ENCODE measurements at regions not wholly inside any gene's neighbourhood (a gene's known extent, or its start where the extent isn't known, plus 50 kb on each side); places are given as distances from the start of the nearest gene placed in this dataset.

DNA sequence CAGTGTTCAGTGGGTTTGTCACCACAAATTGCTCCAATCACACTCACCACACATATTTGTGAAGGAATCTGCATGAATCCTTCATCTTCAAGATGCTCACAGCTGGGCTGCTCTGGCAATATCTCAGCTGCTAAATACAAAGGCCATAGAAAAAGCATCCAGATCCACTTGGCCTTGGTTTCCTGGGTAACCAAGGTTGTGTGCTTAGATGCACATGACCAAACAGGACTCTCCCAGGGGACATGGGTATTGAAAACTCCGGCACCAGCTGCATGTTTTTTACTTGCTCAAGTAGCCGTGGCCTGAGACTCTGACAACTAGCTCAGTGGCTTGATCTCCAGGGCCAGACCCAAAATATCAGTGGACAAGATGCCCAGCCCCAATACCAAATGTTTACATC is 131.3 kb downstream of the CBLN1 start:
- TF ChIP-seq, protein P1, sequence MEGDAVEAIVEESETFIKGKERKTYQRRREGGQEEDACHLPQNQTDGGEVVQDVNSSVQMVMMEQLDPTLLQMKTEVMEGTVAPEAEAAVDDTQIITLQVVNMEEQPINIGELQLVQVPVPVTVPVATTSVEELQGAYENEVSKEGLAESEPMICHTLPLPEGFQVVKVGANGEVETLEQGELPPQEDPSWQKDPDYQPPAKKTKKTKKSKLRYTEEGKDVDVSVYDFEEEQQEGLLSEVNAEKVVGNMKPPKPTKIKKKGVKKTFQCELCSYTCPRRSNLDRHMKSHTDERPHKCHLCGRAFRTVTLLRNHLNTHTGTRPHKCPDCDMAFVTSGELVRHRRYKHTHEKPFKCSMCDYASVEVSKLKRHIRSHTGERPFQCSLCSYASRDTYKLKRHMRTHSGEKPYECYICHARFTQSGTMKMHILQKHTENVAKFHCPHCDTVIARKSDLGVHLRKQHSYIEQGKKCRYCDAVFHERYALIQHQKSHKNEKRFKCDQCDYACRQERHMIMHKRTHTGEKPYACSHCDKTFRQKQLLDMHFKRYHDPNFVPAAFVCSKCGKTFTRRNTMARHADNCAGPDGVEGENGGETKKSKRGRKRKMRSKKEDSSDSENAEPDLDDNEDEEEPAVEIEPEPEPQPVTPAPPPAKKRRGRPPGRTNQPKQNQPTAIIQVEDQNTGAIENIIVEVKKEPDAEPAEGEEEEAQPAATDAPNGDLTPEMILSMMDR (IDR thresholded peaks at IDR 0.05; ENCODE audit: low read length) = no peak
- TF ChIP-seq EZH2 (optimal IDR thresholded peaks at IDR 0.05; ENCODE audit: low read depth, low read length) (no peak), EZH2phosphoT487 (IDR thresholded peaks at IDR 0.05; ENCODE audit: low read length) (no peak)
